CD4-positive, alpha-beta T cell treated with Interleukin-4 for 4 hours (primary cell): ENCODE measurements at regions not wholly inside any gene's neighbourhood (a gene's known extent, or its start where the extent isn't known, plus 50 kb on each side); places are given as distances from the start of the nearest gene placed in this dataset.

ENCODE experiments used
- DNase-seq: peaks from one replicate; pipeline ENCODE4 v3.0.0-alpha.2; 2020

DNA sequence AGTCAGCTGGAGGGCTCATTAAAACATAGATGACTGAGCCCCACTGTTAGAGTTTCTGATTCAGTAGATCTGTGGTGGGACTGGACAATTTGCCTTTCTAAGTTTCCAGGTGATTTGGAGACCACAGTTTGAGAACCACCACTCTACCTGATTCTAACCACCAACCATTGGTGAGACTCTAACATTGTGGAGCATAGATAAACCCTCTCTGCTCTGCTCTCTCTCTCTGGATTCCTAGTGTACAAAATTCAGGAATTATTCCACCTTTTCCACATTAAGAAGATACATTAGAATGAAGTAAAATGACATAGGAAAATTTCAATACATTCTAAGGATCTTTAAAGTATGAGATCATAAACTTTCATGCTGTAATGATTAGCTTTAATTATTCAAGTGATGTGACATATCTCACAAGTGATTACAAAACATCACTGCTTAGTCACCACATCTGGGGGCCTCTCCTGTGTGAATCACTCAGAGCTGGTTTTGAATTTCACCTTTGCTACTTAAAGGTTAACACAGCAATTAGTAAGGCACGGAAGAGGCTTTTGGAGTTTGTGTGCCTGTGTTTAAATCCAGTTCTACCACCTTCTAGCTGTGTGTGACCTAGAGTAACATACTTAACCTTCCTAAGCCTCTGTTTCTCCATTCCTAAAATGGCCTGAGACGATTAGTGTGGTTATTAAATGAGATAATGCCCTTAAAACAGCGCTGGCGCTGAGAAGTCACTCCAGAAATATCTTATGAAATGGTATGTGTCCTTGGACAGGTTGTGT, 78.5 kb upstream of the NBEA start:
- DNase-seq: no peak

DNA sequence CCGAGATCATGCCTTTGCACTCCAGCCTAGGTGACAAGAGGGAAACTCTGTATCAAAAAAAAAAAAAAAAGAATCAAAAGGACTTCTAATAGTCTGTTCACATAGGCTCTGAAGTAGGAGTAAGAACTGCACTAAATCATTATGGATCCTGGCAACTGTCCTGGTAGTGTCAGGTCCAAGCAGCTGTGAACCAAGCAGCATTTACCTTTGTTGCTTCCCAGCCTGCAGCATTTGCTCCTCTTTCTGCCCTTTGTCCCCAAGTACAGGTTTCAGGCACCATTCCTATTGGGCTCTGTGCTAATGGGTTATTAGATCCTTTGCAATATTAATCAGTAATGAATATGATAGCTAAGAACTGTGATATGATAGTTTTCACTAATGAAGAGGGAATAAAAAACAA, 77.4 kb upstream of the NBEA start:
- no peak for DNase-seq

DNA sequence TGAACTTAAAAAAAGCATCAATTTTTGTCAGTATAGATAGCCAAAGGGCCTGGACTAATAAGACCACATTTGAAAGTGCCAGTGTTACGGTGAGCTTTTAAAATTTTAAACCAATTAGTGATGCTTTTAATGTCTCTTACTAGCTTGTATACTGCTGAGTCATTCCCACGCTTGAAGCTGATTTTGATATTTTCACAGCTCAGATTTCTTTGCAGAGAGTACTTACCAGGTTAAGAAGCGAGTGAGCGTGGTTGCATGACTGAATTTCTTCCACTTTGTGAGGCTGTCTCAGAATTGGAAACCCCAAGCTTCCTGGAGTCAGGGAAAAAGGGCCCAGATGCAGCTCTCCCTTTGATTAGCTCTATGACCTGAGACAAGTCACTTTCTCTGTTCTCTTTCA, 74.5 kb upstream of the NBEA start:
- DNase-seq: no peak

DNA sequence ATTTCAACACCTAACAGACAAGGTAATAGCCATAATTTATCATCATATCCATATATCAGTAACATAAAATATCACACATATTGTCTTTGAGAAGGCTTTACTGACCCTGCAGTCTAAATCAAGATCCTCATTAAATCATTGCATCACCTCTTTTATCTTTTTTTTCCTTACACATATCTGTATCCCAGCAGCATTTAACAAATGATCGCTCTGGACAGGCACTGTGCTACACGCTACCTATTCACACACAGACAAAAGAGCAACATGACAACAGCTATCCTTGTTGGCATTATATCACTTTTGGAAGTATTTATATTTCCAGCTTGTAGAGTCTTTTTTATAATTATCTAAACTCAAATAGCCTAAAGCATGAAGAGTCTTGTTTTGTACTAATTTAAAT, 73.3 kb upstream of the NBEA start:
- DNase-seq: no peak

DNA sequence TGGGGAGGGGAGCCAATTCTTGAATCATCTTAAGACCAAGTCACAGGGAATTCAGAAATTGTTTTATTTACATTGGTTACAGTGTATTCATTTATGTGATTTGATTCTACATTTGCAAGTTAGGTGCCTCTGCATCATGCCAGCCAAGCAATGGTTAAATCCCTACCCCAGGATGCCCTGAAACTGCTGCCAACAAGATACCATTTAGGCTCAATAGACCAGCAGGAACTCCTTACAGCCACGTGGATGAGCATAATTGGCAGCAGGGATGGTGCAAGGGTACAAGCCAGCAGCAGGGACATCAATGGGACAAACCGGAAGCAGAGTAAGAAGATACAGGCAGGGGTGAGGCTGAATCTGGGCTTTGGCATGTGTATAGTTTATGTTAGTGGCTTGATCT, 72.4 kb upstream of the NBEA start:
- DNase-seq: no peak

DNA sequence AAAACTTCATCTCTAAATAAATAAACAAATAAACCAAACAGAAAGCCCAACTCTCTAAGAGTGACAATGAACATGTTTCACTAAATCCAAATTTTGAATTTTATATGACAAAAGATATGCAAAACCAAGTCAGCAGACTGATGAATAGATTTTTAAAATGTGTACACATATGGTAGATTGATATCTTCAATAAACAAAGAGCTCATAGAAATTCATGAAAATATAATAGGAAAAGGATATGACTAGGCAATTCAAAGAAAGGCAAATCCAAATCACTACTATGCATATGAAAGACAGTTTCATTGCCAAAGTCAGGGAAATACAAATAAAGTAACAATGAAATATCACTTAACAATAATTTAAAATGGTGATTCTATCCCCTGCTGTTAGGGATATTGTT, 63.7 kb upstream of the NBEA start:
- no peak for DNase-seq

DNA sequence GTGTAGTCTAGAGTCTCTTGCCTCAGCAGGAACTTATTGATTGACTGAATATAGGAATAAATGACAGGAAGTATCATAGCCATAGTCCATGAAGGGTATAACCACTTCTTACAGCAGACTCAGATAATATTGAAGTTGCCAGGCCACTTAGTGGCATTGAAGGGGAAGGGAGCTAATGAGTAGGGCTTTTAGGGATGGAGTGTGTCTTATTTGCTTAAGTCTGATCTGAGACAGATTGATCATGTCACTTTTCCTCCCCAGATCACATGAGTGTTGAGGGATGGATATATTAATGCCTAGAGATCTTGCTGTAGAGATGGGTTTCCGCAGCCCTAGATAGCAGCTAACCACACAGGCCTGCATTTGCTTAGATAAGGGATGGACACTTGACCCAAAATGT, 62.2 kb upstream of the NBEA start:
- DNase-seq: no peak

DNA sequence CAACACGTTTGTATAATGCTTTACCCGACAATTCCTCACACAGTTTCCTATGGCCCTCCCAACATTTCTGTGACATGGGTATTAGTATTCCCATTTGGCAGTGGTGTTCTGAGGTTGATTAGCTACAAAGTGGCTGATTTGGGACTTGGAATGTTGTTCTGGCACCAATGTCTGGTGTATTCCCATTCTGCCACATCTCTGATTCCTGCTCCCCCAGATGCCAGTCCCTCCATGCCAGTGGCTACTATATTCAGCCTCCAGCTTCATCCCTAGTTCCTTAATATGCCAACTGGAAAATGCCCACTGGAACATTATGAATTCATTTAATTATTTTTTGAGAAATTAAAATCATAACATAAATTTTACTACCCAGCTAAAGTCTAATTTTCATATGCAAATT, 60.6 kb upstream of the NBEA start:
- no peak for DNase-seq

DNA sequence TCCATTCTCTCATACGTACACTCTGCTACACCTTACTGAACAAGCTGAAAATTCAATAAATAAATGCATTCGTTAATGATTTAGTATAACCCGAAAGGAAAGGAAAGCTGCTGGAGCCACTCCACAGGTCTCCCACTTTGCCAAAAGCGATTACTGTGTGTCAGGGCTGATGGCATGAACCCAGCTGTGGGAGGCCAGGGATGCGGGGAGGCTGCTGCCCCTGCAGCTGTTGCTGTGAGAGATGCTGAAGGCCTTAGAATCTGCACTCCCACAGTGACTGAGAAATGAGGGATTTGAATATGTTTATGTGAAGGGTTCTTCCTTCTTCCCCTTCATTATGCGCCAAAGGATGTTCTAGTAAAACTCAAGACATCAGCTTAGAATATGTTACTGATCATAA, 58.7 kb upstream of the NBEA start:
- DNase-seq: no peak

DNA sequence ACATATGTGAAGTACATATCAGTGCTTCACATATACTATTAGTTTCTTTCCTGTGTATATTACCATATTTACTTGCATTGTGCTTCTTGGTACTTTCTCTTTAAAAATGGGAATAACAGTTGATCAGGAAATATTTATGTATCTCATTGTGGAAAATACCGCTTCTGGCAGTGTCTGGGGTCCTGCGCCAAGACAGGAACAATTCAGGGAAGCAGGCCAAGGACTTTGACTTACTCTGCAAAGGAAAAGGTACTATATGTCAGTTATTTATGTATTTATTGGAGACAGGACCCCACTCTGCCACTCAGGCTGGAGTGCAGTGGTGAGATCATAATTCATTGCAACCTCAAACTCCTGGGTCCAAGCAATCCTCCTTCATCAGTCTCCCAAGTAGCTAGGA, 57.7 kb upstream of the NBEA start:
- no peak for DNase-seq

DNA sequence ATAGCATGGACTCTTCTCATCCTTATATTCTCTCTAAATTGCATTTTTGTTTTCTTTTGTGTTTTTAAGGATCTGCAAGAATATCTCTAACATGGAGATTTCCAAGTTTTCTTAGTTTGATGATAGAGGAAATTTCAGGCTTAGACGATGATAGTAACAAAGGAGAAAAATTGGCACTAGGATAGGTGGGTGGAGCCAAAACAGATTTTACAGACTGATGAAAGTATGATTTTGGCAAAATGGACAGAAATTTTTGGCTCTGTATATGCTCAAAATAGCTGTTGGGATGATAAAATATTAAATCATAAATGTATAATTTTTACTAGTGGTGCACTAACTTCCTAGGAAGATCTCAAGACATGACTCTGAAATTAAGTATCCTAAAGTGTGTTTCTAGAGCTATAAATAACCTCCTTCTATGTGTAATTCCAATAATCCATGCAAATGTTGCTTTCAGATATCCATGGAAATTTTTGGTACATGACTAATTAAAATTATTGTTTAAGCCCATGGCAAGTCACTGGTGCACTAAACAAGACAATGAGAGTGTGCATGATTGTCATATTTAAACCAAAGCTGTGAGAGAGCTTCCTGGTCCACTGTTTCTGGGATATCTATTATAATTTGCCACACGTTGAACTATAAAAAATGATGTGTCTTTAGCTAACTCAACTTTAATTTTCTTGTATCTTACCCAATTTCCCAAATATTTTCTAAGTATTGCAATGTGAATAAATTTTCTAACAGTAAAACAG, 55.8 kb upstream of the NBEA start:
- no peak for DNase-seq

DNA sequence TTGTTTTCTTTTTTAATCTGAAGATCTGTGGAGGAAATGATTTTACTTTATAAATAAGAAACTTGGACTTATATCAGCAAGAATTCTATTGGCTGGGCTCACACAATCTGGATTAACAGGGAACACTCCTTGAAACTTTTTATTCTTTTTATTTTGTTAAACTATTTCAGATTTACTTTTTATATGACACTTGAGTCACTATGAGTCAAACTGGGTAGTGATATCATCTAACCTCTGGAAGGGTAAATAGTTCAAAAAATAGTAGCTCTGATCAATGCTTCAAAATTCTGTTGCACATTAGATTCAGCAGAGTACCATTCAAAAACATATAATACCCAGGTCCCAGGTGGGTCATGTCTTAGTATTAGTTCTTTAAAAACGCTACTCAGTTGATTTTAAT, 55.1 kb upstream of the NBEA start:
- no peak for DNase-seq
